ENCODE measurements at regions not wholly inside any gene's neighbourhood (a gene's known extent, or its start where the extent isn't known, plus 50 kb on each side); places are given as distances from the start of the nearest gene placed in this dataset.

DNA sequence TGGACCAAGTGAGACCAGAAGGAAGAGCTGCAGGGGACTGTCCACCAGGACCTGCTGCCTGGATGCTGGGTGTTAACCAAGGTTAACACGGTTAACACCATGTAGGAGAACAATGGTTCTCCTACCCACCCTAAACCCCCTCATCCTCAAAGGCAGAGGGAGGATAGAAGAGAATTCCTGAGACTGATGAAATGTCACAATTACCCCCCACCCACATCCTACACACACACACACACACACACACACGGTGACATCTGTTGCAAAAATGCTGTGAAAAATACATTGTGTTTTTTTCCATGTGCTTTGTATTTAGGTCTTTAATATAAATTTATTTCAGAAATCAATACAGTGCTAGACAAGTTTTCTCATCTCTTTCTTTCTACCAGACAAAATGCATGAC lies 113.9 kb upstream of the HES1 start:
- Histone ChIP-seq H3K27ac (ENCODE audit: poor library complexity, severe bottlenecking) (no peak overlapping the region), H3K36me3 (ENCODE audit: low read depth) (no peaks in the 10 kb centered on the region), H3K9me3 (ENCODE audit: severe bottlenecking) (no peaks in the 10 kb centered on the region), H3K27me3 (ENCODE audit: insufficient read depth, poor library complexity, severe bottlenecking) (no peaks in the 10 kb centered on the region), H3K4me3 (ENCODE audit: severe bottlenecking) (no peak overlapping the region), H3K4me1 (ENCODE audit: insufficient read depth, poor library complexity, severe bottlenecking) (peaks cover 7% of the 10 kb centered on the region)
- no peak for DNase-seq (ENCODE audit: low spot score)
- ATAC-seq (ENCODE audit: low read depth) = no peak
- TF ChIP-seq CTCF (IDR thresholded peaks at IDR 0.05; ENCODE audit: poor library complexity, severe bottlenecking) = no peak

DNA sequence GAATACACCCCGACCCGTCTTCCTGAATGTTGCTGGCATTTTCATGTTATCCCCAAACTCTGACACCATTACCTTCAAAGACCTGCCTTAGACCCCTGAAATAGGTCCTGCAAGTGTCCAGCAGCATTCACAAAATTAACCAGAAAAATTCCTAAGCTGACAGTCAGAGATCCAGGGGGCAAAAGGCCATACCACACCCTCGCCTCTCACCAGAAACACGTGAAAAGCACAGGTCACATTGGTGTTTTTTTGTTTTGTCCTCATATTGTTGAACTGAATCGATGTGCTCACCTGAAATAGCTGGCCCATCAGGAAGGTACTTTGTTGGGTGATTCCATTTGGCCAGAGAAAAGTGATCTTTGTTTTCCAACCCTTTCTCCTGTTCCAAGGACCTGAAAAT lies 113.1 kb upstream of the HES1 start:
- H3K27me3 ChIP-seq (ENCODE audit: insufficient read depth, poor library complexity, severe bottlenecking) = no peaks in the 10 kb centered on the region
- peaks cover 7% of the 10 kb centered on the region for H3K4me1 ChIP-seq (ENCODE audit: insufficient read depth, poor library complexity, severe bottlenecking)
- DNase-seq (ENCODE audit: low spot score) (no peak), ATAC-seq (ENCODE audit: low read depth) (no peak)
- TF ChIP-seq CTCF (IDR thresholded peaks at IDR 0.05; ENCODE audit: poor library complexity, severe bottlenecking) = no peak
- no peaks in the 10 kb centered on the region for H3K9me3 ChIP-seq (ENCODE audit: severe bottlenecking)
- H3K4me3 ChIP-seq (ENCODE audit: severe bottlenecking) = no peak overlapping the region
- H3K36me3 ChIP-seq (ENCODE audit: low read depth) = no peaks in the 10 kb centered on the region
- no peak overlapping the region for H3K27ac ChIP-seq (ENCODE audit: poor library complexity, severe bottlenecking)

DNA sequence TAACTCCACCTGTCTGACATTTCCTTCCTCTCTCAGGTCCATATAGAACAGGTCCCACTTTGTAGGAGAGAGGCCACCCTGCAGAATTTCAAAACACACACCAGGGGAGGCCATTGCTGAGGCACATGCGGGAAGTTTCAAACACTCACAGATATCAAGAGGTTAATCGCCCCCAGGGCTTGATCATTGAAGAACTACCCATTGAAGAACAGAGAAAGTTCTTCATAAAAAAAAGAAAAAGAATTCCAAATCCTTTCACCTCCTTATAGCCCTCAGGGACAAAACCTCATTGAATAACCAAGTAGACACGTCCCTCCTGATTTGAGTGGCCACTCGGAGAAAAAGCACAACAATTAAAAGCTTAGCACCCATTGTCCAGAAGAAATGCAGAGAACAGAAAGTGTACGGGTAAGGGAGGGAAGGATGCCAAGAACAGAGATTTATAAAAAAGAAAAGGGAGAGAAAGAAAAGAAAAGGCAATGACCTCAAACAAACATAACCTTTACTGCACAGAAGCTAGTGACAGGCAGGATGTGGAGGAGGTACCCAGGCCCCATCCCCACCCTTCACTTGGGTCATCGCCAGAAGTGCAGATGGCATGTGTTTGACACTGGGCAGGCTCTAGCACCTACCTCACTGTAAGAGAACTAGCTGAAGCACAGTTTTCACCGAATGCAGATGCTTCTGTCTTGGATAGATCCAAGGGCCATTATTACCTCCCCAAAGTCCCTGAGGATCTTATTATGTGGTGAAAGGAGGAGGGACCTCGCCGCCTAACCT lies 112.3 kb upstream of the HES1 start:
- no peaks in the 10 kb centered on the region for H3K36me3 ChIP-seq (ENCODE audit: low read depth)
- DNase-seq (ENCODE audit: low spot score) (no peak), ATAC-seq (ENCODE audit: low read depth) (no peak)
- H3K27me3 ChIP-seq (ENCODE audit: insufficient read depth, poor library complexity, severe bottlenecking) = no peaks in the 10 kb centered on the region
- peaks cover 7% of the 10 kb centered on the region for H3K4me1 ChIP-seq (ENCODE audit: insufficient read depth, poor library complexity, severe bottlenecking)
- H3K4me3 ChIP-seq (ENCODE audit: severe bottlenecking) = no peak overlapping the region
- H3K9me3 ChIP-seq (ENCODE audit: severe bottlenecking) = no peaks in the 10 kb centered on the region
- no peak overlapping the region for H3K27ac ChIP-seq (ENCODE audit: poor library complexity, severe bottlenecking)
- TF ChIP-seq CTCF (IDR thresholded peaks at IDR 0.05; ENCODE audit: poor library complexity, severe bottlenecking) = no peak

DNA sequence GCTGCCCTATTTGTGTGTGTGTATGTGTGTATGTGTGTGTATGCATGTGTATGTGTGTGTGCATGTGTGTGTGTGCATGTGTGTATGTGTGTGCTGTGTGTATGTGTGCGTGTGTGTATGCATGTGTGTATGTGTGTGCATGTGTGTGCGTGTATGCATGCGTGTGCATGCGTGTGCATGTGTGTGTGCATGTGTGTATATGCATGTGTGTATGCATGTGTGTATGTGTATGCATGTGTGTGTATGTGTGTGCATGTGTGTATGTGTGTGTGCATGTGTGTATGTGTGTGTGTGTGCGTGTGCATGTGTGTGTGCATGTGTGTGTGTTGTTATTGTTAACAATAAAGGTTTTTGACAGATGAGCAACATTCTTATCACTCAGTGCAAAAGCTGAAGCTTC lies 110.8 kb upstream of the HES1 start:
- no peak for DNase-seq (ENCODE audit: low spot score)
- Histone ChIP-seq H3K4me1 (ENCODE audit: insufficient read depth, poor library complexity, severe bottlenecking) (peaks cover 8% of the 10 kb centered on the region), H3K4me3 (ENCODE audit: severe bottlenecking) (no peak overlapping the region), H3K36me3 (ENCODE audit: low read depth) (no peaks in the 10 kb centered on the region), H3K9me3 (ENCODE audit: severe bottlenecking) (no peaks in the 10 kb centered on the region), H3K27me3 (ENCODE audit: insufficient read depth, poor library complexity, severe bottlenecking) (no peaks in the 10 kb centered on the region), H3K27ac (ENCODE audit: poor library complexity, severe bottlenecking) (no peak overlapping the region)
- TF ChIP-seq CTCF (IDR thresholded peaks at IDR 0.05; ENCODE audit: poor library complexity, severe bottlenecking) = no peak
- ATAC-seq (ENCODE audit: low read depth) = no peak

DNA sequence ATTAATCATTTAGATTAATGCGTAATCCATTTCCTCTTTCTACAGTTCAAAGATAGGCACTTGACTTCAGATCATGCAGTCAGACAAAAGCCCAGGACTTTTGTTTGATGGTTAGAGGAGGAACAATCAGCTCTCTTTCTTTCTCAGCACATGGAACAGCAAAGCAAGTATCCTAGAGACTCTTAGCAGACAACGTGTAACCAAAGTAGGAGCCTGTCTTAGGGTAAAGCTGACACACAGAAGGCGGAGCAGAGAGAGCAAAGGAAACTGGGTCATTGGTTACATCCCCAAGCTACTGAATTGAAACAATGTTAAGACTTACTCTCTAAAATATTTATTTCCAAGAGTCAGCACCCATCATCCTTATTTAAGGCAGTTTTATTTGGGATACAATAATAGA lies 110.0 kb upstream of the HES1 start:
- no peak overlapping the region for H3K4me3 ChIP-seq (ENCODE audit: severe bottlenecking)
- no peak overlapping the region for H3K27ac ChIP-seq (ENCODE audit: poor library complexity, severe bottlenecking)
- no peaks in the 10 kb centered on the region for H3K27me3 ChIP-seq (ENCODE audit: insufficient read depth, poor library complexity, severe bottlenecking)
- ATAC-seq (ENCODE audit: low read depth) (no peak), DNase-seq (ENCODE audit: low spot score) (no peak)
- peaks cover 13% of the 10 kb centered on the region for H3K4me1 ChIP-seq (ENCODE audit: insufficient read depth, poor library complexity, severe bottlenecking)
- no peaks in the 10 kb centered on the region for H3K9me3 ChIP-seq (ENCODE audit: severe bottlenecking)
- no peaks in the 10 kb centered on the region for H3K36me3 ChIP-seq (ENCODE audit: low read depth)
- no peak for TF ChIP-seq CTCF (IDR thresholded peaks at IDR 0.05; ENCODE audit: poor library complexity, severe bottlenecking)

Measured in RWPE2 (cell line).